ENCODE measurements at regions not wholly inside any gene's neighbourhood (a gene's known extent, or its start where the extent isn't known, plus 50 kb on each side); places are given as distances from the start of the nearest gene placed in this dataset.

DNA sequence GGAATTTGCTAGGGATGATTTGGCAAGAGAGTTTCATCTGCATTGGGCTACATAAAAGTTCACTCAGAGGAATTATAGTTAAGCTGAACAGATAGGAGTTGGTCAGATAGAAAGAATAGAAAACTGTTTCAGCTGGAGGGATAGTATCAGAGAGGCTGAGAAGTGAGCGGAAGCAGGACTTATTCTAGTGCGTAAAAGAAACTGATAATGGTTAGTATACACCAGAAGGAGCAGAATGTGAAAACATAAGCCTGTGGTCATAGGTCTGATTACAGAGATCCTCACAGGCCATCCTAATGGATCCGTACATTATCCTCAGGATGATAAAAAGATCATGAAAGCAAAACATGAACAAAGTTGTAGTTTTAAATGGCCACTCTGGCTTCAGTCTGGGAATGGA, 585.2 kb downstream of the BRINP1 start:
- H3K79me2 ChIP-seq (ENCODE audit: insufficient read depth, low read length): no peaks in the 10 kb centered on the region
- no peaks in the 10 kb centered on the region for H3K9me3 Mint-ChIP-seq (ENCODE audit: unreplicated experiment)
- H2AFZ ChIP-seq (ENCODE audit: low read depth, low read length): no peak overlapping the region
- no peaks in the 10 kb centered on the region for H3K36me3 ChIP-seq (ENCODE audit: insufficient read depth, low read length)
- no peak overlapping the region for H3K4me3 ChIP-seq (ENCODE audit: insufficient read depth, low read depth, low read length)
- peaks cover 5% of the 10 kb centered on the region for H3K4me1 Mint-ChIP-seq (ENCODE audit: low read depth, unreplicated experiment)
- peaks cover 6% of the 10 kb centered on the region for H3K27me3 Mint-ChIP-seq (ENCODE audit: low read depth, unreplicated experiment)
- no peak overlapping the region for H3K4me2 ChIP-seq (ENCODE audit: low read length)
- no peaks in the 10 kb centered on the region for H3K27me3 ChIP-seq (ENCODE audit: insufficient read depth, low read length)
- TF ChIP-seq, protein P1, sequence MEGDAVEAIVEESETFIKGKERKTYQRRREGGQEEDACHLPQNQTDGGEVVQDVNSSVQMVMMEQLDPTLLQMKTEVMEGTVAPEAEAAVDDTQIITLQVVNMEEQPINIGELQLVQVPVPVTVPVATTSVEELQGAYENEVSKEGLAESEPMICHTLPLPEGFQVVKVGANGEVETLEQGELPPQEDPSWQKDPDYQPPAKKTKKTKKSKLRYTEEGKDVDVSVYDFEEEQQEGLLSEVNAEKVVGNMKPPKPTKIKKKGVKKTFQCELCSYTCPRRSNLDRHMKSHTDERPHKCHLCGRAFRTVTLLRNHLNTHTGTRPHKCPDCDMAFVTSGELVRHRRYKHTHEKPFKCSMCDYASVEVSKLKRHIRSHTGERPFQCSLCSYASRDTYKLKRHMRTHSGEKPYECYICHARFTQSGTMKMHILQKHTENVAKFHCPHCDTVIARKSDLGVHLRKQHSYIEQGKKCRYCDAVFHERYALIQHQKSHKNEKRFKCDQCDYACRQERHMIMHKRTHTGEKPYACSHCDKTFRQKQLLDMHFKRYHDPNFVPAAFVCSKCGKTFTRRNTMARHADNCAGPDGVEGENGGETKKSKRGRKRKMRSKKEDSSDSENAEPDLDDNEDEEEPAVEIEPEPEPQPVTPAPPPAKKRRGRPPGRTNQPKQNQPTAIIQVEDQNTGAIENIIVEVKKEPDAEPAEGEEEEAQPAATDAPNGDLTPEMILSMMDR (IDR thresholded peaks at IDR 0.05; ENCODE audit: insufficient read depth, low read depth, low read length): no peak
- no peak for TF ChIP-seq EZH2 (IDR thresholded peaks at IDR 0.05; ENCODE audit: insufficient read depth, low read length)
- H3K4me1 ChIP-seq (ENCODE audit: insufficient read depth, low read length): no peaks in the 10 kb centered on the region
- DNase-seq (ENCODE audit: low read depth): no peak
- no peaks in the 10 kb centered on the region for H3K36me3 Mint-ChIP-seq (ENCODE audit: low read depth, unreplicated experiment)
- no peak overlapping the region for H3K27ac ChIP-seq (ENCODE audit: low read depth, low read length)
- H3K4me3 Mint-ChIP-seq (ENCODE audit: unreplicated experiment): no peak overlapping the region
- H3K9me3 ChIP-seq (ENCODE audit: insufficient read depth, low read depth, low read length): no peaks in the 10 kb centered on the region
- no peaks in the 10 kb centered on the region for H4K20me1 ChIP-seq (ENCODE audit: insufficient read depth, low read length)
- no peak overlapping the region for H3K27ac Mint-ChIP-seq (ENCODE audit: unreplicated experiment)
- no peak overlapping the region for H3K9ac ChIP-seq (ENCODE audit: low read length)
- no peak for FAIRE-seq

DNA sequence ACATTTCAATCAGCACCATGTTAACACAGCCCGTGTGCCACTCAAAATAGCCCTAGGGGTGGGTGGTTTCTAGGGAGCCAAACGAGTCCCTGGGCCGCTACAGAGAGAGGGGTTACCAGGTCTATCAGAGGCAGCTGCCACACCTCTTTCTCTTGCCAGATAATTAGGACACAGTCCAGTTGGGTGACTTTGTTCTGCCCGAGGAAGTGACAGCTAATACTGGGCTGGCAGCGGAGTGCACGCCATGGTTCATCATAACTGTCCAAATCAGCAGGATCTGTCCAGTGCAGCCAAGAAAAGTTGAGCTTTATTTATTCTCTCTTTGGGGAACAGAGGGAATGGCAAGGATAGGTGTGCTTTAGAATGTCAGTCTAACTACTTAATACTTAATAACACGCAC, 583.8 kb downstream of the BRINP1 start:
- Histone ChIP-seq H3K4me3 (ENCODE audit: insufficient read depth, low read depth, low read length) (no peak overlapping the region), H3K9ac (ENCODE audit: low read length) (no peak overlapping the region), H3K4me1 (ENCODE audit: insufficient read depth, low read length) (no peaks in the 10 kb centered on the region), H3K79me2 (ENCODE audit: insufficient read depth, low read length) (no peaks in the 10 kb centered on the region), H3K27ac (ENCODE audit: low read depth, low read length) (no peak overlapping the region), H3K4me2 (ENCODE audit: low read length) (no peak overlapping the region), H4K20me1 (ENCODE audit: insufficient read depth, low read length) (no peaks in the 10 kb centered on the region), H3K36me3 (ENCODE audit: insufficient read depth, low read length) (no peaks in the 10 kb centered on the region), H3K9me3 (ENCODE audit: insufficient read depth, low read depth, low read length) (no peaks in the 10 kb centered on the region), H2AFZ (ENCODE audit: low read depth, low read length) (no peak overlapping the region), H3K27me3 (ENCODE audit: insufficient read depth, low read length) (no peaks in the 10 kb centered on the region)
- no peak for FAIRE-seq
- Mint-ChIP-seq H3K4me3 (ENCODE audit: unreplicated experiment) (no peak overlapping the region), H3K36me3 (ENCODE audit: low read depth, unreplicated experiment) (no peaks in the 10 kb centered on the region), H3K4me1 (ENCODE audit: low read depth, unreplicated experiment) (peaks cover 5% of the 10 kb centered on the region), H3K27me3 (ENCODE audit: low read depth, unreplicated experiment) (peaks cover 5% of the 10 kb centered on the region), H3K27ac (ENCODE audit: unreplicated experiment) (no peak overlapping the region), H3K9me3 (ENCODE audit: unreplicated experiment) (no peaks in the 10 kb centered on the region)
- TF ChIP-seq, protein P1 (IDR thresholded peaks at IDR 0.05; ENCODE audit: insufficient read depth, low read depth, low read length): no peak
- TF ChIP-seq EZH2 (IDR thresholded peaks at IDR 0.05; ENCODE audit: insufficient read depth, low read length): no peak
- DNase-seq (ENCODE audit: low read depth): no peak

DNA sequence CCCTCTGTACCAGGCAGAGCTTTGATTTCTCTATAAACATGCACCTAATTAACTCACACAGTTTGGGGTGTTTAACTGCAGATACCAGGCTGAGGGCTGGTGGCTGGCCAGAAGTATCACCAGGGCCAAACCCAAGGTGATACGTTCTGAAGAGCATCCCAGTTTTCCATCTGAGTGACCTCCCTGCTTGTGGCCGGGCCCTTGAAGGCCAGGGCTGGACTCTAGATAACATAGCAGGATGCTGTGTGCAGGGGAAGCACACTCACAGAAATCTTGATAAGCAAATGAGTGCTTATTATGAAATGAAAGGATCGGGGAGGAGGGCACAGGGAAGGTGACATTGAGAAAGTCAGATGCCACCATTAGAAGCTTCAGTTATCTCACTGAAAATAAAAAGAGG, 582.4 kb downstream of the BRINP1 start:
- DNase-seq (ENCODE audit: low read depth) (no peak), FAIRE-seq (no peak)
- Histone ChIP-seq H4K20me1 (ENCODE audit: insufficient read depth, low read length) (no peaks in the 10 kb centered on the region), H3K4me2 (ENCODE audit: low read length) (no peak overlapping the region), H3K4me1 (ENCODE audit: insufficient read depth, low read length) (no peaks in the 10 kb centered on the region), H3K9ac (ENCODE audit: low read length) (no peak overlapping the region), H3K4me3 (ENCODE audit: insufficient read depth, low read depth, low read length) (no peak overlapping the region), H3K27me3 (ENCODE audit: insufficient read depth, low read length) (no peaks in the 10 kb centered on the region), H3K9me3 (ENCODE audit: insufficient read depth, low read depth, low read length) (no peaks in the 10 kb centered on the region), H2AFZ (ENCODE audit: low read depth, low read length) (no peak overlapping the region), H3K36me3 (ENCODE audit: insufficient read depth, low read length) (no peaks in the 10 kb centered on the region), H3K27ac (ENCODE audit: low read depth, low read length) (no peak overlapping the region), H3K79me2 (ENCODE audit: insufficient read depth, low read length) (no peaks in the 10 kb centered on the region)
- Mint-ChIP-seq H3K36me3 (ENCODE audit: low read depth, unreplicated experiment) (no peaks in the 10 kb centered on the region), H3K27ac (ENCODE audit: unreplicated experiment) (no peak overlapping the region), H3K4me1 (ENCODE audit: low read depth, unreplicated experiment) (peaks cover 5% of the 10 kb centered on the region), H3K4me3 (ENCODE audit: unreplicated experiment) (no peak overlapping the region), H3K27me3 (ENCODE audit: low read depth, unreplicated experiment) (peaks cover 5% of the 10 kb centered on the region), H3K9me3 (ENCODE audit: unreplicated experiment) (no peaks in the 10 kb centered on the region)
- TF ChIP-seq, protein P1 (IDR thresholded peaks at IDR 0.05; ENCODE audit: insufficient read depth, low read depth, low read length): no peak

All from astrocyte (in vitro differentiated cells and primary cell).